GM18870 (cell line): ENCODE measurements at regions not wholly inside any gene's neighbourhood (a gene's known extent, or its start where the extent isn't known, plus 50 kb on each side); places are given as distances from the start of the nearest gene placed in this dataset.
"Not testable (repeated sequence)": the region's sequence is repeated elsewhere in the genome, so short reads cannot be mapped to it uniquely, and the experiment has no call there.

ENCODE experiments used
- ATAC-seq: cut with Tn5 transposase; IDR thresholded peaks from one replicate; pipeline ENCODE4 v1.9.1; 2021; ENCODE audit warnings: moderate library complexity; ENCODE audit not compliant: unreplicated experiment

- ATAC-seq: no peak
Observed at GRCh38 chr12:86523844-86524243, 267.7 kb upstream of the MGAT4C start.

DNA sequence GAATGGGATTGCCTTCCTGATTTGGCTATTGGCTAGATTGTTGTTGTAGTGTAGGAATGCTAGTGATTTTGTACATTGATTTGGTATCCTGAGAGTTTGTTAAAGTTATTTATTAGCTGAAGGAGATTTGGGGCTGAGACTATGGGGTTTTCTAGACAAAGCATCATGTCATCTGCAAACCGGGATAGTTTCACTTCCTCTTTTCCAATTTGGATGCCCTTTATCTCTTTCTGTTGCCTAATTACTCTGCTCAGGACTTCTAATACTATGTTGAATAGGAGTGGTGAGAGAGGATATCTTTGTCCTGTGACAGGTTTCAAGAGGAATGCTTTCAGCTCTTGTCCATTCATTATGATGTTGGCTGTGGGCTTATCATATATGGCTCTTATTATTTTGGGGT is 265.7 kb upstream of the MGAT4C start:
- no peak for ATAC-seq

DNA sequence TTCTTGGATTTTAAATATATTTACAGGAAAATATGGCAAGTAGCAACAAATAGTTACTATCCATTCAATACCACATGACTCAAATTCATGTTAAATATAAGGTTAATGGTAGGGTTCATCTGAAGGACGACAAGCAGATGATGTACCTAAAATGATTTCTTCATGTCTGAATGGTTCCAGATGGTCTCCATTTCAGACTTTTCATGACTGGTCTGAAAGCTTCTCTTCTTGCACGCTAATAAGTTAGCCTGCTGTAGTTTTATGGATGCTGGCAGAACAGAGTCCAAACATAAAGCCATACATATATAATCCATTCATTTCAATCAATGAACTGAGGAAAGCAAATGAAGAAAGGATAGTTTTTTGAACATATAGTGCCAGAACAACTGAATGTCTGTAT is 257.0 kb upstream of the MGAT4C start:
- no peak for ATAC-seq

- ATAC-seq: no peak
Observed at GRCh38 chr12:86496595-86496994, 240.4 kb upstream of the MGAT4C start.

GRCh38 chr12:86484473-86484872 is 228.3 kb upstream of the MGAT4C start:
- ATAC-seq: no peak

- no peak for ATAC-seq
Observed at GRCh38 chr12:86473231-86473630, 217.0 kb upstream of the MGAT4C start.

DNA sequence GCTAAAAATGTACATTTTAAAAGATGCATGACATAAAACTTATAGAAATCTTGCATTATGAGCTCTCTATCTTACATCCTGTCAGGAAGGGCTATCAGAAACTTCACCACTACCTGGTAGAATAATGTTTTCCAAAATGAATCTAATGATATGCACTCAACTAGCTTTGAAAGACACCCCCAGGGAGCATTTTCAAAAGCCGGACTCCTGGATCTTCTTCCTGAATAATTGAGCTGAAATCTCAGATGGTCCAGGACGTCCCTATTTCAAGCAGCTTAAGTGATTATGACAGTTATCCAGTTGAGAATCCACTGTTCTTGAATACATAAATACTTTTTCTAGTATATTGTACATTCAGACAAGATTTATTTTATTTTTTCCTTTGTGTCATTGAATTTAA is 200.6 kb upstream of the MGAT4C start:
- ATAC-seq: no peak

- ATAC-seq: no peak
Observed at GRCh38 chr12:86456241-86456640, 200.1 kb upstream of the MGAT4C start.

DNA sequence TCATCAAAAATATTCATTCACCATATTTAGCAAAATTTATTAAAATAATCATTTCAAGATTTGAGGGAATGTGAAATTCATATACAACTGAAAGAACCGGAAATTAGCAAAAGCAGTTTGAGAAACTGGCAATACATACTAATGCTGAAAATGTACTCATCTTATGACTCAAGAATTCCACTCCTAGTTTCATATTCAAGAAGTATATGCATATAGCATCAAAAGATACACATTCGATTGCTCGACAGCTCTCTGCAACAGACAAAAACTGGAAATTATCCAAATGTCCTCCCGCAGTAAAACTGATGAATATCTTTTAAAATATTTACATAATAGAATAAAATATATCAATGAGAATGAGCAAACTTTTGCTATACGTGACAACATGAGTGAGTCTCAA is 189.2 kb upstream of the MGAT4C start:
- no peak for ATAC-seq

DNA sequence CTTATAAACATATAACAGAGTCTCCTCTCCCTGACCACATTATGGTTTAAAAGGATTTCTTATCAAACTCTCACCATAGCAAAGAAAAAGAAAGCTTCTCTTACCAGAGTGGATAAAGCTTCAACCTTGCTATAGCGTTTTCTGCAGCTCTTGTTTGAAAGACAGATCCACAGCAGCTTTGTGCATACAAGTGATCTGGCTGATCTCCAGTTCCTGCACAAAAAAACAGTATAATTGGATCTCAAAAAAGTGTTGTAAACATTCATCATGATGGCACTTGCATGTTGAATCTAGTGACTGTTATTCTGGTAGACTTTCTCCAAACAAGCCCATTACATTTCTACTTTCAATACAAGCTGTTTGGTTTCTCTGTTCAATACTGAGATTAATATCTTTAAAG is 178.9 kb upstream of the MGAT4C start:
- no peak for ATAC-seq

- no peak for ATAC-seq
Observed at GRCh38 chr12:86429824-86430223, 173.6 kb upstream of the MGAT4C start.

DNA sequence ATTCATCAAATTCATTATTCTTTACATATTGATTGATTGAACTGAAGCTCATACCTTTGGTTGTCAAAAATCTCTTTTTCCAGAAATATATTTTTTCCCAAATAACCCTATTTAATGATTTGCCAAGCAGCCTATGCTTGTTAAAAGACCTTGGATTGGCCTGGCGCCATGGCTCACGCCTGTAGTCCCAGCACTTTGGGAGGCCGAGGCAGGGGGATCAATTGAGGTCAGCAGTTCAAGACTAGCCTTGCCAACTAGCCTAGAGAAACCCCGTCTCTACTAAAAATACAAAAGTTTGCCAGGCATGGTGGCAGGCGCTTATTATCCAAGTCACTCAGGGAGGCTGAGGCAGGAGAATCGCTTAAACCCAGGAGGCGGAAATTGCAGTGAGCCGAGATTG is 165.1 kb upstream of the MGAT4C start:
- ATAC-seq: no peak

DNA sequence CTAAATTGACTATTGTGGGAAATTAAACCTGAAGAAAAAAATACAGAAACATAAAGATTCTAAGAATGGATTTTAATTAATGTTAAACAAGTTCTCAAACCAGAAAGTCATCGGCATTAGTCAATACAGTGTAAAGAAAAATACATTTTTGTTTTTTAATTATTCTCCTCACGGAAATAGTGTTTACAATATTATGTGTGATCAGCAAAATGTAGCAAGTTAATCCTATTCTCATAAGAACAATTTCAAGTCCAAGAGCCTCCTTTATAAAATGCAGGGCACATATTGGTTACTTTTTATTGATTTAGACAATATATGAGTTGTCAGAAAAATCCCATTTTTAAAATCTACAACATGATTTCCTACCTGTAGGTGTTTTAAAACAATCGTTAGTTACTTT is 158.0 kb upstream of the MGAT4C start:
- no peak for ATAC-seq

- no peak for ATAC-seq
Observed at GRCh38 chr12:86411710-86412109, 155.5 kb upstream of the MGAT4C start.

DNA sequence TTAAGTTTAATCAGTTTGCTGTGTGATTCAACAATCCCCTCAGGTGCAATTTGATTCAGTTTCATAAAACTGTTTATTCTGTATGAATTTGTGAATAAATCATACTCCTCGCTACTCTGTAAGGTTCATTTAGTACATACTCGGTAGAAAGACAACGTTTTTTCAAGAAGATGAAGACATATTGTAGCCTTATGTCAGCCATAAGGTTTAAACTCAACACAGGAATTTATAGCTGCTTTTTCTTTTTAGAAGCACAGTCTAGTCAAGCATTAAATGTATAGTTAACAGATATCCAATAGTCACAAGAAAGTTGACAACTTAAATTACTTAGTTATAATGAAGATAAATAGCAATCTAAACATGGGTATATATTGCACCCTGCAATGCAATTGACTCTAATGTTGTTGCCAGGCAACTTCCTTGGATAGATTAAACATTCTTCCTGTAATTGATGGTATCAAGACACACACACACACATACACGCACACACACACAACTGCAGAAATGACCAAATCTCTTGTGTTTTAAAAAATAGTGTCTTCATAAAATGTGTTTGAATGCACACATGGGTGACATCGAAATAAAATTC is 151.5 kb upstream of the MGAT4C start:
- no peak for ATAC-seq

DNA sequence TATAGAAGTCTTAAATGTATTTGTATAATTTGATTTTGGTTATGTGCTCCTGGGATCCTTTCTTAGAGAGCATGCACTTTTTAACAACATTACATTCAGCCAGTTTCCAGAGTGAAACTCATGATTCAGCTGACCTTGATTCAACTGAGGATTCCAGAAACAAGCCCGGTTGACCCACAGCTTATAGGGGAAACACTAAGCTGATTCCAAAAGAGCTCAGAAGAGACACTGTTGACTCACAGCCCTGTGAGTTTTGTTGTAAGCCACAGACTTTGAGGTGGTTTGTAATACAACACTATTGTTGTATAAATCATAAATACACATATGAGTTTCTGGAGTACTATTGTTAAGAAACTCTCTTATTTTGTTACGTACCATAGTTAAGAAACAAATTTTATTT is 133.8 kb upstream of the MGAT4C start:
- no peak for ATAC-seq

DNA sequence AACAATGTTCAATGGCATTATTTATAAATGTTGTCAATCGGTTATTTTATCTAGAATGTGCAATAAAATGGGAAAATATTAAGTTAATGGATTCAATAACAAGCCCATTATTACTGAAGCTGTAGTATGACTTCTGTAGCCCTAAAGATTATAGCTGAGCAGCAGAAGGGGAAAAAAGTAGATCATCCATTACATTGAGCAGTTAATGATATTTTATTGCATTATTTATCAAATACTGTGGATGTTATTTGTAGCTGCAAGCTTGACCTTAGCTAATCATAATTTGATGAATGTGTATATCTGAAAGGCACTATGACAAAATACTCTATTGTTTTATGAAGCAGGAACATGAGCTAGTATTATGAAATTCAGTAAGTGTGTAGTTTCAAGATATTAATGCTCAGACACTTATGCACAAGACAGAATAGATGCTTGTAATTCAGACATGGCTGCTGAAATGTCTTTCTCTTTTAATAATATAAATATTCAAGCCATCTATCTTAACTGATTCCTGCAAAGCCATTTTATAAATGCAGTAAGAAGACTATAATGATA is 131.5 kb upstream of the MGAT4C start:
- no peak for ATAC-seq

DNA sequence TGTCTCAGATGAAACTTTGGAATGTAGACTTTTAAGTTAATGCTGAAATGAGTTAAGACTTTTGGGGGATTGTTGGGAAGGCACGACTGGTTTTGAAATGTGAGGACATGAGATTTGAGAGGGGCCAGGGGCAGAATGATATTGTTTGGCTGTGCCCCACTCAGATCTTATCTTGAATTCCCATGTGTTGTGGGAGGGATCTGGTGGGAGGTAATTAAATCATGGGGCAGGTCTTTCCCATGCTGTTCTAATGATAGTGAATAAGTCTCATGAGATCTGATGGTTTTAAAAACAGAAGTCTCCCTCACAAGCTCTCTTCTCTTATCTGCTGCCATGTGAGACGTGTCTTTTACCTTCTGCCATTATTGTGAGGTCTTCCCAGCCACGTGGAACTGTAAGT is 127.6 kb upstream of the MGAT4C start:
- not testable (repeated sequence) for ATAC-seq

- no peak for ATAC-seq
Observed at GRCh38 chr12:86379337-86379736, 123.1 kb upstream of the MGAT4C start.

GRCh38 chr12:86376052-86376451 is 119.9 kb upstream of the MGAT4C start:
- ATAC-seq: no peak

GRCh38 chr12:86373813-86374212 is 117.6 kb upstream of the MGAT4C start:
- ATAC-seq: no peak

DNA sequence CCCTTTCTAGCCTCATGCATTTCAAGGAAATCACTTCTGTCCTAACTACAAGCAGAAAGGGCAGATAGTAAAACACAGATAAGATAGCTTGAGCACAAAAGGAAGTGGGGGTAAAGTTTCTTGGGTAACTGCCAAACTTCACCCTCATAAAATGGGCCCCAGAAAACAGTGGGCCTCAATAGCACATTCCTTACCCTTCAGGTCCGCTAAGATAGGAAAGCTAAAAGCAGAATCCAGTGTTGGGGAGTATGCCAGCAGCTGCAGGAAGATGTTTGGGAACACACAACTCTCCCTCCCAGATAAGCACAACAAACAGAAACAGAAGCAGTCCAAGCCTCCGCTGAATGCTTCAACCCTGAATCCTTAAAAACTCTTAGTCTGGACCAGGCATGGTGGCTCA is 110.9 kb upstream of the MGAT4C start:
- no peak for ATAC-seq

DNA sequence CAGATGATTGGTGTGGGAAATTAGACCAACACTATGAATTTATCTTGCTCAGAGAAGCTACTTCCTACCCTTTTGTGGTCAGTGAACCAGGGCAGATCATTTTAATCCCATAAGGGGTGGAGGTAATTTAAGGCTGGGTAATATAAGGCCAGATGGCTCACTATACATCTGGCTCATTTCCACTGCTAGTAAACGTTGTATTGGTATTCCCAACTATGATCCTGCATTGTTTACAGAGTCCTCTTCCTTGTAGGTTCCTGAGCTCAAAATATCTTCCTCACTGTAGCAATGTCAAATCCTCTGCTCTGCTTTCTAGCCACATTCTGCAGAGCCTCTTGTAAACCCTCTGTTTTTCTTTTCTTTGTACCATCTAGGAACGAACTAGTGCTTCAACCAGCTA is 93.0 kb upstream of the MGAT4C start:
- ATAC-seq: no peak
